ENCODE measurements at regions not wholly inside any gene's neighbourhood (a gene's known extent, or its start where the extent isn't known, plus 50 kb on each side); places are given as distances from the start of the nearest gene placed in this dataset.

- H3K36me3 ChIP-seq (replicated peaks), result no peaks in the 10 kb centered on the region
- no peak for TF ChIP-seq CTCF (IDR thresholded peaks at IDR 0.05; ENCODE audit: low read depth, low read length, missing control alignments)
- H3K27ac ChIP-seq, result no peak overlapping the region
- H3K27me3 ChIP-seq (replicated peaks), result peaks cover 13% of the 10 kb centered on the region
- no peak for DNase-seq
- in situ Hi-C loops (cut with HindIII; ENCODE audit: low pct_ligation_motif_present, low sequenced_read_pairs), result no loop called here
- H3K4me3 ChIP-seq (ENCODE audit: low read depth, low read length), result no peak overlapping the region
Observed at GRCh38 chrX:13939741-13940597, 89.7 kb downstream of the GEMIN8 start.

- H3K27ac ChIP-seq, result no peak overlapping the region
- no peak for TF ChIP-seq CTCF (IDR thresholded peaks at IDR 0.05; ENCODE audit: low read depth, low read length, missing control alignments)
Observed at GRCh38 chrX:13938829-13939530, 90.7 kb downstream of the GEMIN8 start.

GRCh38 chrX:13938051-13938828 lies 91.5 kb downstream of the GEMIN8 start:
- DNase-seq, result no peak
- no peaks in the 10 kb centered on the region for H3K36me3 ChIP-seq (replicated peaks)
- peak overlapping the region; percentile 56 for H3K4me3 ChIP-seq (ENCODE audit: low read depth, low read length)
- H3K27me3 ChIP-seq (replicated peaks), result peaks cover 13% of the 10 kb centered on the region
- TF ChIP-seq CTCF (IDR thresholded peaks at IDR 0.05; ENCODE audit: low read depth, low read length, missing control alignments), result no peak
- no peak overlapping the region for H3K27ac ChIP-seq
- in situ Hi-C loops (cut with HindIII; ENCODE audit: low pct_ligation_motif_present, low sequenced_read_pairs), result no loop called here

More at GRCh38 chrX:13938829-13939530, 90.7 kb downstream of the GEMIN8 start:
- DNase-seq, result no peak
- H3K36me3 ChIP-seq (replicated peaks), result no peaks in the 10 kb centered on the region
- H3K4me3 ChIP-seq (ENCODE audit: low read depth, low read length), result peak overlapping the region; percentile 56
- H3K27me3 ChIP-seq (replicated peaks), result peaks cover 13% of the 10 kb centered on the region
- in situ Hi-C loops (cut with HindIII; ENCODE audit: low pct_ligation_motif_present, low sequenced_read_pairs), result no loop called here

GRCh38 chrX:13937370-13938050 lies 92.2 kb downstream of the GEMIN8 start:
- in situ Hi-C loops (cut with HindIII; ENCODE audit: low pct_ligation_motif_present, low sequenced_read_pairs), result no loop called here
- Histone ChIP-seq H3K36me3 (replicated peaks) (no peaks in the 10 kb centered on the region), H3K27ac (no peak overlapping the region), H3K27me3 (replicated peaks) (peaks cover 13% of the 10 kb centered on the region), H3K4me3 (ENCODE audit: low read depth, low read length) (peak overlapping the region; percentile 56)
- peak; percentile 58 for DNase-seq
- TF ChIP-seq CTCF (IDR thresholded peaks at IDR 0.05; ENCODE audit: low read depth, low read length, missing control alignments), result no peak

- H3K36me3 ChIP-seq (replicated peaks), result no peaks in the 10 kb centered on the region
- in situ Hi-C loops (cut with HindIII; ENCODE audit: low pct_ligation_motif_present, low sequenced_read_pairs), result no loop called here
- no peak overlapping the region for H3K27ac ChIP-seq
- H3K4me3 ChIP-seq (ENCODE audit: low read depth, low read length), result no peak overlapping the region
- TF ChIP-seq CTCF (IDR thresholded peaks at IDR 0.05; ENCODE audit: low read depth, low read length, missing control alignments), result no peak
- peaks cover 13% of the 10 kb centered on the region for H3K27me3 ChIP-seq (replicated peaks)
- DNase-seq, result no peak
Observed at GRCh38 chrX:13936521-13937225, 93.0 kb downstream of the GEMIN8 start.

Data from brain microvascular endothelial cell (primary cell).